HG03066 (cell line): ENCODE measurements at regions not wholly inside any gene's neighbourhood (a gene's known extent, or its start where the extent isn't known, plus 50 kb on each side); places are given as distances from the start of the nearest gene placed in this dataset.

Experiments
- ATAC-seq: cut with Tn5 transposase; IDR thresholded peaks from one replicate; pipeline ENCODE4 v1.9.1; 2021; ENCODE audit warnings: low read depth; ENCODE audit not compliant: unreplicated experiment

DNA sequence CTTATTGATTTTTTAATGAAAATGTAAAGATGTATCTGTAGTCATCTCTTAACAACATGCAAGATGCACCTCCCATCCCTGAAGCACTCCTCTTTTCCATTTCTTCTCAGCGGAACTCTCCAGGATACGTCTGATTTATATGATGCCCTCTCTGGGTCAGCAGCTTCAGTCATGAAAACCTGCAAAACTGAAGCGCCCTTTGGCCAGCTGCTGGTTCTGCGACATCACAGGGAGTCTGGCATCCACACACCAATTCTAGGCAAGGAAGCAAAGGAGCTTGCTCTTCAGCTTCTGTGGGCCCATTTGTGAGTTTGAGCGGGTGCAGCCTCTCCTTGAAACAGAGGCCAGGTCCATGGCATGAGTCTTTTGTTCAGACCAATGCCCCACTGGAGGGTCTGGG is 1253.3 kb downstream of the TBC1D22A start:
- no peak for ATAC-seq

DNA sequence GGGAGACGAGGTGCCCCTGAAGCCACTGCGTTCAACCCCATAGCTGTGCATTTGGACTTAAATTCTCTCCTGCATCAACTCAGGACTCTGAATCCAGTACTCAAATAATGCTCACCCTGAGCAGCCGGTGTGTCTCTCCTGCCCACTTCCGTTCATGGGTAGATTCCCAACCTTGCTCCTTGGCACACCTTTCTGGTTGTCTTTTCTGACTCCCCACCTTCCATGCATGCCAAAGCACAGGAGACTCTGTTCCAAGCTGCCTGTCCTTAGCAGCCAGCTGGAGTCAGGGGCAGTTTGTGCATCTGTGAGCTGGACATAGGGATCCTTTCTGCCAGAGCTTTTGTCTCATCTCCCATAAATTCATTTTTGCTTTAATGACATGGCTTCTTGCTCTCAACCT is 1242.5 kb downstream of the TBC1D22A start:
- ATAC-seq = no peak

DNA sequence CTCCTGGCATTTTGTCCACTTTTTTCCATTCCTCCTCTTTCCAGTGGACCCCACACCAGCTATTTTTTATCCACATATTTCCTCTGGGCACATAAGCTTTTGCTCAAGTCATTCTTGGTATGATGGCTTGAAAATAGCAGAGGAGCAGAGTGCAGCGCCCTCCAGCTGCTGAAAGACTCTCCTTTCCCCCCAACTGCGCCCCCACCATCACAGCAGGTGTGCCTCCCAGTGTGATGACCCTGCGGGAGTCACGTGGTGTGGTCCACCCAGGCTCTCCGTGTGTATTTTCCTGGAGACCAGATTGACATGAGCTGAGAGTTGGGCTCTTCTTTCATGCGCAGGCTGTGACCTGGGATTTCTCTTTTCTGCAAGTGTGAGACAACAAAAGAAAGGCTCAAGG is 1241.6 kb downstream of the TBC1D22A start:
- no peak for ATAC-seq

DNA sequence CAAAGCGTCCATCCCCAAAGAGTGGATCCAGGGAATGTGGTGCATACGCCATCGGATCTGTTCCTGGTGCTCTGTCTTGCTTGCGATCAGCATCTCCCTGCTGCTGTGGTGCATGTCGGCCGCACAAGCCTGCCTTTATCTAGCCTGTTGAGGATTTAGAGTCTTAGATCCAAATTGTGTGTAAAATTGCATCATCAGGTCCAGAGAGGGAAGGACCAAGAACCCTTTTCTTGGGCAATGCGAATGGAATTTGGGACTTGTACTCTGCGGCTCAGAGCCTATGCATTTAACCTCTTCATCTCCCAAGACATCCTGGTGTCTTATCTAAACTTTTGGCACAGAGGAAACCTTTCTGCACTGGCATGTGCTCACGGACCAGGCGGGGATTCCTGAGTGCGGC is 1238.7 kb downstream of the TBC1D22A start:
- ATAC-seq = no peak

DNA sequence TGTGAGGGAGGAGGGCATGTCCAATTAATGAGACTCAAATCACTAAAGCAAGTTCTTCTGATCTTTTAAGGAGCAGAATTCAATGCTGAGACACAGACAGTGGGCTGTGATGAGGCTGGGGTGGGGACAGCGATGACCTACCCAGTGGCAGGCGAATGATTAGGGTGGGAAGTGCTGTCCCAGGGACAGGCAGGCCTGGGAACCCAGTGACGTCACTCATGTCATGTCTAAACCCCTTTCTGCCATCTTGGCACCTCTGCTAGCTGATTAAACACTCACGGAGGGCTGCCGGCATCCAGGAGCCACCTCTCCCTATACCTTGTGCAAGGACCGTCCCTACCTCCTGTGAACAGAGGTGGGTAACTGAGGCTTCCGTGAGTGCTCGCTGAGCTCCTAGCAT is 1235.2 kb downstream of the TBC1D22A start:
- ATAC-seq = no peak

DNA sequence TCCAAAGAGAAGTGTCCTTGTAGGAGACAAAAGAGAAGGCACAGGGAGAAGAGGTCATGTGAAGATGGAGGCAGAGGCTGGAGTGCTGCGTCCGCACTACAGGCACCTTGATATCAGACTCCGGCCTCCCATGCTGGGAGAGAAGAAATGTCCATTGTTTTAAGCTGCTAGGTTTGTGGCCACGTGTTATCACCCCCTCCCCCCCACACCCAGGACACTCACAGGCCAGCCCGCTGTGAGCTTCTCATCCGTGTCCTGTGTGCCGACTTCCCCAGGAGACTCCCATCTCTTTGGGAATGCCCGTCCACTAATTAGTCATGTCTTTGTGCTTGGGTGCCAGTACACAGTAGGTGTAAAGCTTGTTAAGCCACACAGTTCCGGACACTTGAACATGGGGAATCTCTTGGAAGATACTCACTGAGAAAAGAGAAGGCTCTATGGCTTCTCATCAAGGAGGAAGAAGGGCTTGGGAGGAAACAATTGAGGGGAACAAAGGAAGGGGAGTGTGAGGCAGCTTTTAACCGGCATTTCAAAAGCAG is 1234.7 kb downstream of the TBC1D22A start:
- no peak for ATAC-seq

DNA sequence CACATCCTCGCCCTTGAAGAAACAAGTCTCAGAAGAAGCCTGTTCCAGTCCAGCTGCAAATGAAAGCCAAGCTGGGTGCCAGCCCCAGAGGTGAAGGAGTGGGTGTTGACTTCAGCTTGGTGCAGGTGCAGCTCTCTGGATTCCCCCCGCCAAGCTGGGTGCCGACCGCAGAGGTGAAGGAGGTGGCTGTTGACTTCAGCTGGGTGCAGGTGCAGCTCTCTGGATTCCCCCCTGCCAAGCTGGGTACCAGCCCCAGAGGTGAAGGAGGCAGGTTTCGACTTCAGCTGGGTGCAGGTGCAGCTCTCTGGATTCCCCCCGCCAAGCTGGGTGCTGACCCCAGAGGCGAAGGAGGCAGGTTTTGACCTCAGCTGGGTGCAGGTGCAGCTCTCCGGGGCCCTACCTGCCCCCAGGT is 1234.0 kb downstream of the TBC1D22A start:
- ATAC-seq = no peak

DNA sequence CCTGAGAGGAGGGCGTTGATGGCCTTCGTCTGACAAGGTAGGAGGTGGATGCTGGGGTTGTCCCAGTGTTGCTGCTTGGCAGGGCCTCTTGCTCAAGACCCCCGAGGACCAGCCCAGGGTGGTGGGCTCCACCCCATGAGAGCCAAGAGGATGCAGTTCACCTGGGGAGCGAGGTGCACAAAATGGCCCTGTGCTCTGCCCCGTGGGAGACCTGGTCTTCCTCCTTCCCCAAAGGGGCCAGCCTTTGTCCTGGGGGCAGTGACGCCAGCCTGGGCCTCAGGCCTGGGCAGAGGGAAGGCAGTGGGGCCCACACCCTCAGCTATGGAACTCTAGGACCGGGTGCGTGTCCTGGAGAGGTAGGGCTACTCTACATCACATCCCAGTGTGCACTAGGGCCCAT is 1233.3 kb downstream of the TBC1D22A start:
- no peak for ATAC-seq

DNA sequence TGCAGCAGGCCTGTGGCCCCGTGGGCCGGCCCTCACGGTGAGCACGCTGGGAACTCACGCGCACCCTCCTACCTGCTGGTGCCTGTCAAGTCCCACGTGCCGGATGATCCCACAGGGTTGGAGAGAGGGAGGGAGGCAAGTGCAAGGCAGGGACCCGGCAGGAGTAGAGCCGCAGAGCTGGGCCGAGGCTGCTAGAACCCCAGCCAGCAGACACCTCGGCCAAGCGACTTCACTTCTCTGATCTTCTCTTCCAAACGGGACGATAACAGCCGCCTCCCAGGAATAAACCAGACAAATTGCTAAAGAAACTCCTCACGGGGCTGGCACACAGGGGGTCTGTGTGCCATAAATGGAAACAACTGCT is 1232.8 kb downstream of the TBC1D22A start:
- no peak for ATAC-seq

DNA sequence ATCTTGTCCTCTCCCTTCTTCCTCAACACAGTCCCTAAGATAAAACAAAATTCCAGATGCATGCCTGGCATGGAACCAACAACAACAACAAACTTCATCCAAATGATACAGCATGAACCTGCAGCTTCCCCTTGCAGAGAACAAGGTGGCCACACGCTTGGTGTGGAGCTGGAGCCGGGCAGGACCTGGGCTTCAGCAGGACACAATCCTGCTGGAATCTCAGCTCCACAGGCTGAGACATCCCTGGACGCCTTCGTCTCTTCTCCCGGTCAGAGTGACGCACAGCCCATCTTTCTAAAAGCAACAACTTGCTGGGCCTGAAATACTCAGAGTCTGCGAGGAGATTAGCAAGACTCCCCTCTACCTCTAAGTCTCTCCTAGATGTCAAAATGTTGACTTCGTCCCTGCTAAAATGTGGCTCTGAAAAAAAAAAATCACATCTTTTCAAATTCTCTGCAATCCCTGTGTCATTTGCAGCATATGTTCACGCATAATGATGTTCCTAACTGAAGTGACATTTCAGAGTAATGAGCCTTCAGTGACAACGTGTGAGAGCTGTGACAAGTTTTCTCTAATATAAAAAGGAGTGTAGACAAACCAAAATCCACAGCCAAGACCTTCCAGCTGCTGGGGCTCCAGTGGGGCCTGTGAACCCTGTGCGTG is 1232.3 kb downstream of the TBC1D22A start:
- no peak for ATAC-seq

DNA sequence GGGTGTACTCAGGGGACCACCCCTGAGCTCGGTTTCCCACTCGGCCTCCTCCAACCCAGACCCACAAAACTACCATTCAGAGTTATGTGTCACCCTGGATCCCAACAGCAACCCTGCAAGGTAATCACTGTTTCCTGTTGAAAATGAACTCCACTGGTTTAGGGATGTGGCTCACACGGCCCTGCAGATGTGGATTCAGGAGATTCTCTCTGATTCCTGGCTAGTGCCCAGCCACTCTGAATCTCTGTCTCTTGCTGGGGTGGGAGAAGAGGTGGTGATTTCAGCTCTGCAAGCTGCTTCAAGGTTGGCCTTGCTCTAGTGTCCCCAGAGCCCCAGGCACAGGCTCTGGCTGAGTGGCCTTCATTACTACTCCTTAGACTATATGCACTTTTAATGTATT is 1231.6 kb downstream of the TBC1D22A start:
- no peak for ATAC-seq

DNA sequence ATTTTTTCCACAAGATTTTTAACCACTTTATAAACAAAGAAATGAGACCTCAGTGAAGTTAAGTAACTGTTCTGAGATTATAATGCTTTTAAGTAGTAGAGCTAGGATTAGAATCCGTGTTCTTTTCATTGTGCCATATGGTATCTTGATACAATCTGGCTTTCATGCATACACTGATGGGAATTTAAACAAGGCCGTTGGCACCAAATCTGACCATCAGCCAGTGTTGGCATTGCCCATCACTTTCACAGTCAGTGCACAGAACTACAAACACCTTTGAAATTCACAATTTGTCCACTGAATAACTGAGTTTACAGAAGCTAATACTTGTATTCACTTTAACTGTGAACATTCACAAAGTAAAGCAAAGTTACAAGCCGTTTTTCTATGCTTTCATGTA is 1228.0 kb downstream of the TBC1D22A start:
- no peak for ATAC-seq

DNA sequence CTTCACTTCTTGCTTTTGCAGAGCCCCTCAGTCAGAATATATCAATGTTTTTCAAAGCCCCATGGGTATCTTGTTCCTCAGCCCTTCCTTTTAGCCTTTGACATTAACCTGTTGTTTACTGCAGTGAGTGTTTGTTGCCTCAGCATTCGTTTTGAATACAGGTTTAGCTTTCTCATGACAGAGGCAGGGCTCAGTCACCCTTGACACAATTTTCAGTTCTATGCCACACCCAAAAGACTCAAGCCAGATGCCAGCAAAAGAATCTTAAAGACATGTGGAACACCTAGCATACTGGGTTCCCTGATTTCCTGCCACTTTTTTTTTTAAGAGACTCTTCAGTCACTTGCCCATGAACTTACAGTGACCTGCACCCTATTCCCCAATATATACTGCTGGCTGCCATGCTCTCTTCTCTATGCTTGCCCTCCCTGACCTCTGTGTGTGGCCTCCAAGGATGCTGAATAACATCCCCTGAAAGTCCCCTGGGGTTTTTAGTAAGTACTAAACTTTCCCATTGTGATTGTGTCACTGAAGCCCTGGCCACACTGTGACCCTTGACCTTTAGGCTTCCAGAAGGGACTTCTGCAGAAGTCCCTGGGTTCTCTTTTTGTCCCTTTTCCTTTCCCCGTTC is 1225.5 kb downstream of the TBC1D22A start:
- no peak for ATAC-seq

DNA sequence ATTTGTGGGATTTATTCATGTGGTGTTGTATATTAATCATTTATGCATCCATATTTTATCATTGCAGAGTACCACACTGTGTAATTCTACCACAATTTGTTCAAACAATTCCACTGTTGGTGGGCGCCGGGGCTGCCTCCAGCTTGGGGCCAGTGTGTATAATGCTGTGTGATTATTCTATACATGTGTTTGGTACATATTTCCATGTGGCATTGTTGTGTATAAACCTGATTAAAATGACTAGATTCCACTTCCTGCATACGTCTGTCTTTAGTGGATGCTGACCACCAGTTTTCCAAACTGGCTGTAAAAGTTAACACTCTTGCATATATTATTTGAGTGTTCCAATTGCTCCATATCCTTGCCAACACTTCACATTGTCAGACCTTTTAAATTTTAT is 1213.8 kb downstream of the TBC1D22A start:
- ATAC-seq = no peak

DNA sequence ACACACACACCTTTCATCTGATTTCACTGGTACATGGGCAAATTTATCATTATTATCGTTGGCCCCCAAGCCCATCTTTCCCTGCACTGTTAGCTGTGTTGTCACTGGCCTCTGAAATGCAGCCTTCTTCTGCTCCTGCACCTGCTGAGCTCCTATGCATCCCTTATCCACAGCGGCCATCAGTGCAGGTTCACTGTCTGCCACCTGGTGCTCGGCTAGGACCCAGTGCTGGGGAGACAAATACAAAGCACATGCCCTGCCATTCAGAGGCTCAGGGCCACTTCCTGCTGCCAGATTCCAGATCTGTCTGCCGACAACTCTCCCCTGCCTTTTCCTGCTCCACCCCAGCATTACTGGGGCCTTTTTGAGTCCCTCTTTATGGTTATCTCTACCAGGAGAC is 1205.4 kb downstream of the TBC1D22A start:
- ATAC-seq = no peak

DNA sequence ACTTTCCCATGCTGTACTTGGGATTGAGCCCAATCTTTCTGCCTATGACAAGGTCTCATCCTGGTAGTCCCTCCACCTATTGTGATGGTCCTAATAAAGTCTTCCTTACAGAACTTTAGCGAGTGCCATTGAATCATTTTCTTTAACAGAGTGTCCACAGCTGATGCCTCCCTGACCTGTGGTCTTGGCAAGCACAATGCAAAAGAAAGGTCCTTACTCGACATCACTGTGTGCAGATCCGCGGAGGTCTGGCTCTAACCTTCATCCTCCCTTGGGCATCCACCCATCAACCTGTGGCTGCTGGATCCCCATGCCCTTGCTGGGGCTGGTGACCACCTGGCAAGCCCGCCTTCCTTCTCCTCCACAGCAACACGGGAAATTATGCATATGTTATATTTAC is 1203.9 kb downstream of the TBC1D22A start:
- no peak for ATAC-seq

DNA sequence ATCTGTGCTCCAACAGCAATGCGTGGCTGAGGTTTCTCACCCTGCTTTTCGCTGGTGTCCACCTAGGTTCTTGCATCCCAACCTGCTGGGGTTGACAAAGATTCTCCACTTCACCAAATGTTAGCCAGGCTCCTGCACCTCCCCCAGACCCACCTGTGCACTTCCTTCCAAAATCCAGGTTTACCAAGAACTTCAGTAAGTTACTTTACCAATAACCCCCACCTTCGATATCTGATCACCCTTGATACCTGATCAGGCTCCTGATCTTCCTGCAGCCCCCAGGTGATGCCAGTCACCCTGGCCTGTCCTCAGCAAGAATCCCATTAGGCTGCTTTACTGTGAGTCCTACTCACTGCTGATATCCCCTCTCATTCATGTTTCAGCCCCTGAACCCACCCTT is 1203.4 kb downstream of the TBC1D22A start:
- no peak for ATAC-seq

DNA sequence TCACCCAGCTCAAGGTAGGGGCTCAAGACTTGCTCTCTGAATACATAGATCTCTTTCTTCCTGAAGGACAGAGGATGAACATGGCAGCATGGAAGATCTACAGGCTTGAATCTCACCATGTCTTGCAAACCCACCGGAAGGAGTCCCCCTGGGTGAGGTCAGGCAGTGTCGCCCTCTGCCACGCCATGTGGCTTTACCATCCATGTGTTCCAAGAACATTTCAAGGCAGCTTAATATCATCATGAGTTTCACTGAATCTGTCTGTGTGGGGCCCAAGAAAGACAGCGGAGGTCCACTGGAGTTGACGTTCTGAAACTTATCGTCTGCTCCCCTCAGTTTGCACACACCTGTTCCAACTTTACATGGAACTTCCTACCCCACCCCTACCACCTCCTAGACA is 1202.6 kb downstream of the TBC1D22A start:
- no peak for ATAC-seq

DNA sequence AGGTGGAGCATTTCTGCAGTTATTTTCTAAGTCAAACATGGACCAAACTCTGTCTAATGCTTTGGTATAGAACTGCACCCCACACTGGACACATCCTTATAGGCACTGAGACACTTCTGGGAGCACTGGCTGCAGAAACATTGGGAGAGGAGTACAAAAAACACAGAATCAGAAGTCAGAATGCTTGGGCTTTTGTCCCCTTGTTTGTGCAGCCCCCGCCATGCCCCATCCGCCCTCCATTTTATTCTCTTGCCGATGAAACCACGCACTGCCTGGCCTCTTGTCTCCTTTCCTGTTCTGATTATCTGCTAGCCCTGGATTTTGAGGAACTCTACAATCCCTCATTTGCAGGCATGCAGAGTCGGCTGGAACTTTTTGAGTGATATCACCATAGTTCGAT is 1201.2 kb downstream of the TBC1D22A start:
- ATAC-seq = no peak

DNA sequence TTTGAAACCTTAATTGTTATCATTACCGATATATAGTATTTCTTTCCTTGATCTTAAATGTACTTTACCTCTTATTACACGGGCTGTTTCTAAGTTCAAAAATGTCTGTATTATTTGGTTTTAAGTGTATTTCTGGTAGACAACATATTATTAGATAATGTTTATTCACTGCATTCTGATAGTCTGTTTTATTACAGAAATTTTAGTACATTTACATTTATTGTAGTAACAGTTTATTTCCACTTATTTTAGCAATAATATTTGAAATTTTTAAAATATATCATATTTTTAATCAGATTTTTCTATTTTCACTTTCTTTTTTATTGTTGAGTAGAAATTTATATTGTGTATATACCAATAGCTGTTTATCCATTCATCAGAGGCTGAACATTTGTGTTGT is 1195.2 kb downstream of the TBC1D22A start:
- ATAC-seq = no peak

DNA sequence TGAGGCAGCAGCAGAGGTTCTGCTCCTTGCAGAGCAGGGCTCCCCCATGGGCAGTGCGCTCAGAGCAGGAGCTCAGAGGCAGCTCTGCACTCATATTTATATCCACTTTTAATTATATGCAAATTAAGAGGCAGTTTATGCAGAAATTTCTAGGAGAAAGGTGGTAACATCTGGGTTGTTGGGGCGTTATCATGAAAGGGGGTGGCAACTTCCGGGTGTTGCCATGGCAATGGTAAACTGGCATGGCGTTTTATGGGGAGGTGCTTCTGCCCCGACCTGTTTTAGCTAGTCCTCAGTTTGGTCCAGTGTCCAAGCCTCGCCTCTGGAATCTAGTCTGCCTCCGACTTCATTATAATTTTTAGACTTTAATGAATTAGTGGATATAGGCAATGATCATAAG is 1191.7 kb downstream of the TBC1D22A start:
- ATAC-seq = no peak

DNA sequence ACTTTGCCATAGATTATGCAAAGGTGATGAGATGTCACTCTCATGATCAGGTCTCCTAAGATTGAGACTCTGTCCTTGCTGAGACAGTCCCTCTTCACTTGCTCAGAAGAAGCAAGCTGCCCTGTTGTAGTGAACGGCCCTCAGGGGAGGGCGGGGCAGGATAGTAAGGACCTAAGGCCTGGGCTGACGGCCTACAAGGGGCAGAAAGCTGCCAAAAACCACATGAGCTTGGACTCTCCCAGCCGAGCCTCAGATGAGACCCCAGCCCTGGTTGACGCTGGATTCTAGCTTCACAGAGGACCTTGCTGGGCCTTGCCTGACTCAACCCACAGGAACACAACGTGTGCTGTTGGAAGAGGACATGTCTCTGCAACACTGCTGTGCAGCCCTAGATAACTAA is 1182.5 kb downstream of the TBC1D22A start:
- ATAC-seq = no peak
